Fibroblast of gingiva (primary cell): ENCODE measurements at regions not wholly inside any gene's neighbourhood (a gene's known extent, or its start where the extent isn't known, plus 50 kb on each side); places are given as distances from the start of the nearest gene placed in this dataset.

Source experiments
- DNase-seq: peaks from one replicate; pipeline ENCODE4 v3.0.0-alpha.2; 2011; ENCODE audit warnings: low read depth

DNA sequence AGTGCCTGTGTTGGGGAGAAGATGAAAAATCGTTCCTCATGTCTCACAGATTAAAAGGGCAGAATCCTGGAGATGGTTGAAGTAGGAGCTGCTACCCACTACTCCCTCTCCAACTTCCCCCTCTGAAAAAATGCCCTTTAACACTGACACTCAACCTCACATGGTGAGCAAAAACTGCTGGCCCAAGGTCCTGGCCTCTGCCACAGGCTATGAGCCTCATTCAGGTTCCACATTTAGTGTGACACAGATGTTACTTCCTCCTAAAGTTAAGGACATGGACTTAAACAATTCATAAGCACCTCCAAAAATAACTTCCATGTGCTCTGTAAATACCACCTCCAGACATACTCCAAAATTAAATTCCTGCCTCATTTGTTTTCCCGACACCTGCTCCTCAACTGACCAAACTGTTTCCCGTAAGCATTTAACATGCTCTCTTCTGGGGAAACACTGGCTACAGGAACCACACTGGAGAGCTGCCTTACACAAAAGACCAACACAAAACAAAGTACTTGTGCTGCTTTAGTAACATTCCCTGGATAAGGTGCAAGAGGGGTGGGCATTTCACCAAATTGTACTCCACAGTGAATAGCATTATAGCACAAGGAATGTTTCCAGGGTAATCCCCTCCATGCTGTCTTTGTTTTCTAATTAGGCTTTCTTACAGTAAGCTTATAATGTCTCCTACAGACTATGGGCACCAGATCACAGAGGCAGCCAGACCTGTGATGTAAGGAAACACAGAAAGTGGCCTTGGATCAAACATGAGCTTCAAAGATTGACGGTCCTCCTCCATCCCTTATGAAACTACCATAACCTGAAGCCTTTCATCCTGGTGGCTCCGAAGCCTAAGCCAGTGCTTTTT is 57.0 kb downstream of the PHLDA1 start:
- no peak for DNase-seq

DNA sequence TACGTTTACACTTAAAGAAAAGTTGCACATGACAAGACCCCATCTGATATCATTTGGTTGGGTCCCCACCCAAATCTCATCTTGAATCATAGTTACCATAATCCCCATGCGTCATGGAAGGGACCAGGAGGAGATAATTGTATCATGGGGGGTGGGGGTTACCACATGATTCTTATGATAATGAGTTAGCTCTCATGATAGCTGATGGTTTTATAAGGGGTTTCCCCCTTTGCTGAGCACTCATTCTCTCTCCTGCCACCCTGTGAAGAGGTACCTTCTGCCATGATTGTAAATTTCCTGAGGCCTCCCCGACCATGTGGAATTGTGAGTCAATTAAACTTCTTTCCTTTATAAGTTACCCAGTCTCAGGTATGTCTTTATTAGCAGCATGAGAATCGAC is 60.3 kb downstream of the PHLDA1 start:
- no peak for DNase-seq

- no peak for DNase-seq
These were observed 61.3 kb downstream of the PHLDA1 start for GRCh38 chr12:75970310-75970709.

- no peak for DNase-seq
These were observed 61.8 kb downstream of the PHLDA1 start for GRCh38 chr12:75969768-75970167.

DNA sequence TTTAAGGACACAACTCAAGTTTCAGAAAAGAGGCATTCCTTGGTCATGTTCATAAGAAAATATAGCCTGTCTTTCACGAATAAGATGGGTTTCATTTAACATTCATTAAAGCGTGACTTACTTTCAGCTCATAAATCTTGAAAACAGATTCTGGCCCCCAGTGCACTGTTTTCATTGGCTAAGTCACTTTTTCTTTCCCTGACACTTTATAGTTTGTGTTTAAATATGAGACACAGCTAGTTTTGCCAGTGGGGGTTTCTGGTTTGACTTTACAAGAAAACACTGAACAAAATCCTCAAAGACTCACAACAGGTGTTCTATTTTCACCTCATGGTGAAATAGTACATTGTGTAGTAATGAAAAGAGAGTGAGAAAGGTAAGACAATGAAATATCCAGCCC is 65.9 kb downstream of the PHLDA1 start:
- no peak for DNase-seq

DNA sequence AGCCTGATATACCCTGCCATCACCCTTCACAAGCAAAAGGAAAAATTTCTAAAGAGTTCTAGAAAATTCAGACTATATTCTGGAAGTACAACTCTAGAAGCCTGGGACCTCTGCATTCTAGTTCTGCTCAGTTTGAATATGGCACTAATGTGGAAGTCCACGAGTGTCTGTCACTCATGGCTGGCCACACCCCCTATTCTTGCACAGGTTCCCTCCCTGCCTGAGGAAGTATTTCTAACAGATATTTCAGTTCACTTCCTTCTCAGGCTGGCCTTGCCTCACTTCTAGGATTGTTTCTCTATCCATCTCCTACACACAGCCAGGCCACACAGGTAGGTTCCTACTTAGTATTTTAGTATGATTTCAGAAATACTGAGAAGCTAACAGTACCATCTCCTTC is 67.4 kb downstream of the PHLDA1 start:
- DNase-seq: no peak

- DNase-seq: no peak
These were observed 69.7 kb downstream of the PHLDA1 start for GRCh38 chr12:75961878-75962277.

- DNase-seq: no peak
These were observed 70.5 kb downstream of the PHLDA1 start for GRCh38 chr12:75960954-75961661.

DNA sequence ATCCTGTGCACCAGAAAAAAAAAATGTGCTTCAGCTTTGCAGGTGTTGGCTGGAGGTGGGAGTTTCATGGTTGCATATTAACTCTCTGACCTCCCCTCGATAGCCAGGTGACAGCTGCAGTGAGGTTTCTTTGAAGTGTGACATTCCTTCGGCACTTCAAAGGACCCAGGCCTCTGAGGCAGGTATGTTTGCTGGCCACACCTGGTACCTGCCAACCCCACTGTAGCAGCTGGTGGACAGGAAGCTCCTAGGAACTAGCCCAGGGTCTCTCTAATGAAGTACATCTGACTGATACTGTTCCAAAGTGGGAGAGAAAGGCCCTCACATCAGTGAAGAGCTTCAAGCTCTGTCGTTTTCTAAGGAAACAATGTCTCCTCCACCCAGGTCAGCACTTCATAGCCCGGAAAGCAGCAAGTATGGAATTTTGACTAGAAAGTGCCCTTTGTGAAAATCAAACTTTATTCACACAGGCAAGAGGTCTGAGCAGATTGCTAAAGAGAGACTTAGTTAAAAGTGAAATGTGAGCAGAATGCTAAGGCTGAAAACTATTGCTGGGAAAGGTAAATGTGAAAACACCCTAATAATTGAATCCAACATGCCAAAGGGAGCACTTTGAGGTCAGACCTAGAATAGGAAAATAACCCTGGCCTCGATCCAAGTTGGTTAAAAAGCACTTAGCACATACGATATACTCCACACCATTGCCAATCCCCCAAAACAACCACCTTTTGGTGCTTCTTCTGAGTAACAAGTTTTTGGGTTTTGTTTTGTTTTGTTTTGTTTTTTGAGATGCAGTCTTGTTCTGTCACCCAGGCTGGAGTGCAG is 71.3 kb downstream of the PHLDA1 start:
- DNase-seq: no peak

- no peak for DNase-seq
These were observed 72.1 kb downstream of the PHLDA1 start for GRCh38 chr12:75959506-75959905.

DNA sequence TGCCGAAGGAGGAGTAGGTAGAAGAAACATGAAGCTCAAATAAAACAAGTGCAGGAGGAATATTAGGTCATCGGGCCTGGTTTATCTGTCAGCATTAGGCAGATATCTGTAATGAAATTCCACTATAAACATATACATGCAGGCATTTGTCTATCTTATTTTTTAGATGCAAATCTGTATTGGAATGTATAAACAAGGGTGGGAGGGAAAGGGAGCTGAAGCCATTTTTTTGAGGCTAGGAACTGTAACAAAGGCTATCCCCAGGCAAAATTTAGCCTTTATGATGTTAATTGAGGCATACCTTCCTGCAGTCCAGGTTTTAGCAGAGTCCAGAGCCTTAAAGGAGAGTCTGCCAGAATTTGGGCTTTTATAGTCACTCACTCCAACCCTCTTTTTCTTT is 72.5 kb downstream of the PHLDA1 start:
- DNase-seq: no peak

DNA sequence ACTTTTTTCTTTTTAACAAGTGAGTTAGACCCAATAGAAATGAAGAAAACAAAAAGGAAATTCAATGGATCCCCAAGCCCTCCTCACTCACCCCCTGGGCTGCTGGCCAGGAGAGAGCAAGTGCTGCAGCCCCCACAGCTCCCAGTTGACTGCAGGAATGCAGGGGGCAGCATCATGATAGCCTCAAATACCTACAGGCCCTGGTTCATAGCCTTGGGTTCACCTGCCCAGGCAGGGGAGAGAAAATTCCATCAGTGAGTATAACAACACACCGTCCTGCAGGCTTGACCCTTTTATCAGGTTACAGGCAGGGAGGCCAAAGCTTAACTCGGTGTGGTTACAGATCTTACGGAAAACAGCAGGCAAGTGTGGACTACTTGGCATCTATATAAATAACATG is 76.3 kb downstream of the PHLDA1 start:
- DNase-seq: no peak

GRCh38 chr12:75954749-75955148 is 76.8 kb downstream of the PHLDA1 start:
- DNase-seq: no peak

- peak; percentile 96 for DNase-seq
These were observed 77.5 kb downstream of the PHLDA1 start for GRCh38 chr12:75954041-75954440.

DNA sequence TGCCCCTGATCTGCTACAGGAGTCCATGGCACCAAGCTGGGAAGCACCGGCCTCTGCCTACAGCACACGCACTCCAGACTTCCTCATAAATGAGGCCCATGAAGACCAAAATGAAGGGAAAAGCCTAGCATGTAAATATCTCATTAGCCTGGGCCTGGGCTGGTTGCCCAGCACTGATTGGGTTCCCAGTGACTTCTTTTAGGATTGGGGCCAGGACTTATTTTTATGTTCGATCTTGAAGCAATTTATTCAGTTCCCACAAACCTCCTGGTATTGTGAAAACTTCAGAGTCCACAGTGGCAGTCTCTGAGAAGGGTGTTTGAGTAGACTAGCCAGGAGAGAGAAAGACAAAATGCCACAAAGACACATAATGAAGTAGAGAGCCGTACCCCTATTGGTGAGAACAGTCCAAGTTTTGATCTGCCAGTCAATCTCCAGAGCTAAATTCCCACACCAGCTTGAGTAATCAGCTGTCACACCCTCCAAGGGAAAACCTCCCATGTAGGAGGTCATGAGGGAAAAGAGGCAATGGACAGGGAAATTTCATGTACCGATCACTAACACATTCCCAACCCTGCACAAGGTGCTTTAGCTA is 78.2 kb downstream of the PHLDA1 start:
- DNase-seq: peak; percentile 93

DNA sequence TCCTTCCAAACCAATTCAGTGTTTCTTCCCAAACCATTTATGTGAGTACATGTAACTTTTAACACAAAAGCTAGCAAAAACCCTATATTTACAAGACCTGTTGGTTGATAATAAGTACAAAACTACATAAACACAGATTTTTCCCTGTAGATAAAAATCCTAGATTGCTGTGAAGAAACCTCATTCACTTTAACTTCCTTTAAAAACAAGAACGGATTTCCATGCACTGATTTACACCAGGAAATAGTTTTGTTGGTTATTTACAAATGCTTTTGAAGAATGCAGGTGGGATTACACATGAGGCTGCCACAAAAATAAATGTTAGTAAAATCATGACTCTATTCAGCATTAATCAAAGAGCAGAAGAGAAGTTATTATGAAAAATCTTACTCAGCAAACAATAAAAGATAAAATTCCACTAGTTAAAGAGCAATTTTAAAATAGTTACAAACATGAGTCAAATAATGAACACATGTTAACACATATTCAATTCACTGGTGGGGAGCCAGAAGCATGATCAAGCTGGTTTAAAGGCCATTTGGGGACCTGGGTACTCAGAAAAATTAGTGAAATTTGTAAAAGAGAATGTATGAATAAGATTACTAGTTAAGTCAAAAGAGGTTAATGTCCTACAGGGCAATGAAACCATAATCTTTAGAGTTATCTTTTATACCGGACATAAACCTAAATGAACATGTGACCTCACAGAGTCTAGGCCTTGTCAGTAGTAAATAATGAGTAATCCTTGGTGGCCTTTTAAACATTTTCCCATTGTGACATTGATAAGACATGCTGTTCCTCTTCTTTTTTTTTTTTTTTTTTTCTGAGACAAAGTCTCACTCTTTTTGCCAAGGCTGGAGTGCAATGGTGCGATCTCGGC is 79.9 kb downstream of the PHLDA1 start:
- no peak for DNase-seq

- no peak for DNase-seq
These were observed 84.3 kb downstream of the PHLDA1 start for GRCh38 chr12:75947156-75947723.

- DNase-seq: no peak
These were observed 86.0 kb downstream of the PHLDA1 start for GRCh38 chr12:75945581-75945980.

DNA sequence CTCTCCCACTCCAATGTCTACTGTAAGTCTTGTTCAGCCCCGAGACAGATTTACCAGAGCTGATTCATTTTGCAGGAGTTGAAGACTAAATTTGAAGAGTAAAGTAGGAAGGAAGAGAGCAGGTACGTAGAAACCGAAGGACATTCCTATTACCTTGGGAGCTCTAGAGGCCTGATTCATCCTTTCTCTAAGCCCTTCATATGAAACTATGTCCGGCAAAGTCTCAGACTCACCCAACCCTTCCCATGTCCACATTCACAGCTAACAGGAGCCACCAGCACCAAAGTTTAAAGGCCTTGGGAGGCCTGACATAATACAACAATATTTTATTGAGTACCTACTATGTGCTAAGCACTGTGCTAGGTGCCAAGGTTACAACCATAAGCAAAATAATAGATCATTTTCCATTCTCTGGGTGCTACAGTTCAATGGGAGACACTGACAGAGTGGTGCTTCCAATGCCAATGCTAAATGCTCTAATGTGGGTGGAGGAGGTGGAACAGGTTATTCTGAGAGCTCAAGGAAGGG is 86.6 kb downstream of the PHLDA1 start:
- DNase-seq: no peak

DNA sequence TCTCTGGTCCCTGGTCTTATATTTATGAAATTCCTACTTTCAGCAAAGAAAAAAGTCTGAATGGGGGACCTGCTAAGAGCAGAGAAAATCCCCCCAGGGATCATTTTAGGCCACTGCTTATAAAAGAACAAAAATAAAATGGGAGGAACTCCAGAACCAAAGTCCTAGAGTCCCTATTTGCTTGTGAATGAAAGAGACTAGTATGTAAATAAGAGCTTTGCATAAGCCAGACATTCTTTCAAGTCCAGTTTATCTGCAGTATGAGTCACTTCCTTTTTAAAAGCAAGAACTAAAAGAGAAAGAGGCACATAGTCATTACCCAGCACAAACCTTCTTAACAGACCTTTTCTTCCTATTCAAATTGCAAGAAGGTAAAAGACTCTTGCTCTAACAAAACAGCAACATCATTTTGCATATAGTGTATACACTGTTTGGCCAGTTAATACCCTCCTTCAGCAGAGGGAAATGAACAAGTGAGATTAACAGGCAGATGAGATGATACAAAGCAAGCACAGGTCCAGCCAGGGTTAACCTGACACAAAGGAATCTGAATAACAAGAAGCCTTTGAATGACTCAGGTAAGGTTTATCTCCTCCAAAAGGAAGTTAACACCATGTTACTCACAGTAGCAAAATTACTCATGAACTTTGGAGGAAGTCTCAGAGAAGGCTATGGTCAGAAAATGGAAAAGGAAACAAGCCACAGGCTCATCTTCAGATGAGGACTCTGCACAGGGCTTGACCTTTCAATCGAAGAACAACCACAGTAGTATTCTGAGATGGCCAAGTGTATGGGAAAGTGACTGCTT is 87.3 kb downstream of the PHLDA1 start:
- DNase-seq: peak; percentile 75
